HAP-1 (cell line): ENCODE measurements at regions not wholly inside any gene's neighbourhood (a gene's known extent, or its start where the extent isn't known, plus 50 kb on each side); places are given as distances from the start of the nearest gene placed in this dataset.

Experiments
- DNase-seq, 2 experiments: peaks; one replicate each; pipeline ENCODE4 v3.0.0-alpha.2; 2016 to 2020; ENCODE audit warnings: low spot score in 2 of 2
- H3K27me3 ChIP-seq: fragments of 250-450 bp; sonication (Bioruptor Pico); 2 replicates; pipeline ENCODE4 v1.5.1; 2020; ENCODE audit warnings: low read depth, mild to moderate bottlenecking, moderate library complexity
- H3K36me3 ChIP-seq: fragments of 250-450 bp; sonication (Bioruptor Pico); replicated peaks from 2 replicates; pipeline ENCODE4 v1.5.1; 2020; ENCODE audit warnings: mild to moderate bottlenecking
- H3K4me1 ChIP-seq: fragments of 250-450 bp; sonication (Bioruptor Pico); 2 replicates; pipeline ENCODE4 v1.5.1; 2020; ENCODE audit warnings: mild to moderate bottlenecking
- H3K4me3 ChIP-seq: fragments of 250-450 bp; sonication (Bioruptor Pico); 2 replicates; pipeline ENCODE4 v1.5.1; 2020; ENCODE audit warnings: mild to moderate bottlenecking, moderate library complexity
- H3K9me3 ChIP-seq: fragments of 250-450 bp; sonication (Bioruptor Pico); 2 replicates; pipeline ENCODE4 v1.5.1; 2020; ENCODE audit warnings: mild to moderate bottlenecking, moderate library complexity
- in situ Hi-C: fragments of 300-500 bp; cut with MboI; formaldehyde crosslinking; loops from 3 replicates; pipeline ENCODE4 v1.14.3; 2020; ENCODE audit warnings: low sequenced_read_pairs, inconsistent platforms, mixed read lengths

DNA sequence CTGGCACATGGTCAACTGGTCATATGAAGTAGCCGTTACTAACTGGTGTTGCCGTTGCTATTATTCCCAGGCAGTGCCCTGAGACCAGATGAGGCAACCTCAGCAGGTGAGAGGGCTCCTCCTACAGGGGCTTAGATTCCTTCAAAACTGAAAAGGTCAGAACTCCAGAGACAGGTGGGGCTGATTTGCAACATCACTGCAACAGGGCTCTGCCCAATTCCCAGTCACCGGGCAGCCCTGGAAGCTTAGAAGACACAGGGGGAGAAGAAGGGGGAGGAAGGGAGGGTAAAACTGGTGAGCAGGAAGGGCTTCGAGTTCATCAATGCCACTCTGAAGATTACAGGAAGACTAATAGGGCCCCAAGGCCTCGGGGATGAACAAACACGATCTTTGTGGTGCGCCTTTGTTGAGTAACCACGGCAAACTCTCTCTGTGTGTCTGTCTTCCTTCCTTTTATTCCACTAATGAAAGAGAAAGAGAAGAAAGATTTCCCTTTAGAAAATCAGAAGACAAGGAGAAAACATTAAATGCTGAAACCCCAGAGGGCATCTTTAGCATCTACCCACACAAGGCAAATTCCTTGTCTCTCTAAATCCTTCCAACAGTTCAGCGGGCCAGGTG lies 749.1 kb upstream of the TBX3 start:
- in situ Hi-C loops, result no loop called here
- H3K9me3 ChIP-seq, result no peaks in the 10 kb centered on the region
- DNase-seq, result no peak
- H3K27me3 ChIP-seq, result no peaks in the 10 kb centered on the region
- no peak overlapping the region for H3K4me3 ChIP-seq
- H3K4me1 ChIP-seq, result peaks cover 7% of the 10 kb centered on the region; the same call in 1 of the 2 replicates
- H3K36me3 ChIP-seq, result no peaks in the 10 kb centered on the region

DNA sequence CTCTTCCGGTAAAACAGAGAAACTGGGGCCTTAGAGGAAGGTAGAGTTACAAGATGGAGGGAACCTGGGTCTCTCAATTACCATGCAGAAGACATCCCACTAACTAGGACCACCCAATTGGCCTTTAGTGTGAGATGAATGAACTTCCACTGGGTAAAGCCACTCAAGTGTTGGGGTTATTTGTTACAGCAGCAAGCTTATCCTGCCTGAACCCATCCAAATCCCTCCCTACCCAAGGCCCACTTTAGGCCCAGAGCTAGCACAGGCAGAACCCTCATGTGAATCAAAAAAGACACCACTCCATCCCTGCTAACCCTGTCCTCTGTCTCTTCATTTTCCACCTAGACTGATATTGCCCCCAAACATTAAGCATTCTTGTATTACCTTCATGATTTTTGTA lies 746.7 kb upstream of the TBX3 start:
- Histone ChIP-seq H3K4me1 (no peaks in the 10 kb centered on the region), H3K4me3 (no peak overlapping the region), H3K9me3 (no peaks in the 10 kb centered on the region), H3K36me3 (no peaks in the 10 kb centered on the region), H3K27me3 (no peaks in the 10 kb centered on the region)
- in situ Hi-C loops, result no loop called here
- no peak for DNase-seq

DNA sequence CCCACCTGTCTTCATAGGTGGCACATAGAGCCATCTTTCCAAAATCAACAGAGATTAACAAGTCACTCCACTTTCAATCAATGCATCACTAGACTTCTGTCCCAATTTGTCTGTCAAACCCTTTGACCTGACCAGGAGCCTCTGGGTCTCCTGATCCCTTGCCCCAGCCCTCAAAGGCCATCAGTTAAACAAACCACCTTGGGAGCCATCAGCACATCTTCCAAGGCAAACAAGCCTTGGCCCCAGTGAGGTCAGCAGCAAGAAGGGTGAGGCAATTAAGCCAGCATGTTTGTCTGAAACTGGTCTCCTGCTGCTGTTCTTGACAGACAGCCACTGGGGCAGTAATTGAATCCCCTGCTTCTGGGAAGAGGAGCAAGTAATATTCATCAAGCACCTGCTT lies 742.8 kb upstream of the TBX3 start:
- no peaks in the 10 kb centered on the region for H3K4me1 ChIP-seq
- H3K36me3 ChIP-seq, result no peaks in the 10 kb centered on the region
- no peak for DNase-seq
- no peak overlapping the region for H3K4me3 ChIP-seq
- H3K27me3 ChIP-seq, result no peaks in the 10 kb centered on the region
- H3K9me3 ChIP-seq, result no peaks in the 10 kb centered on the region
- in situ Hi-C loops, result no loop called here

DNA sequence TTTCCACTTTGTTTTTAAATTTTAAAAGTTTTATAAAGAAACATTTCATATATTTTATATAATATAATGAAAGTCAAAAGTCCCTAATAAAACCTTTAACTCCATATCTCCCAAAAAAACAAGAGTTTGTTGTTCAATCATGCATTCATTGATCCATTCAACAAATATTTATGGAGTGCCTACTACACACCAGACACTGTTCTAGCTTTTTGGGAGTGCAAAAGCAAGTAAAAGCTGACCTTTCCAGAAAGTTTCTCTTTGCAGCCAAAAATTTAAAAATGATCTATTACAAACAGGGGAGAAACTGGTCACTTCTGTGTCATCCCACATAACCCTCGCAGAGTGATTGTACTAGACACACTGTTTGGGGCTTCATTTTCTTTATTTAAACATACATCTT lies 740.0 kb upstream of the TBX3 start:
- Histone ChIP-seq H3K27me3 (no peaks in the 10 kb centered on the region), H3K4me1 (no peaks in the 10 kb centered on the region), H3K4me3 (no peak overlapping the region), H3K9me3 (no peaks in the 10 kb centered on the region), H3K36me3 (no peaks in the 10 kb centered on the region)
- DNase-seq, result no peak
- in situ Hi-C loops, result no loop called here

DNA sequence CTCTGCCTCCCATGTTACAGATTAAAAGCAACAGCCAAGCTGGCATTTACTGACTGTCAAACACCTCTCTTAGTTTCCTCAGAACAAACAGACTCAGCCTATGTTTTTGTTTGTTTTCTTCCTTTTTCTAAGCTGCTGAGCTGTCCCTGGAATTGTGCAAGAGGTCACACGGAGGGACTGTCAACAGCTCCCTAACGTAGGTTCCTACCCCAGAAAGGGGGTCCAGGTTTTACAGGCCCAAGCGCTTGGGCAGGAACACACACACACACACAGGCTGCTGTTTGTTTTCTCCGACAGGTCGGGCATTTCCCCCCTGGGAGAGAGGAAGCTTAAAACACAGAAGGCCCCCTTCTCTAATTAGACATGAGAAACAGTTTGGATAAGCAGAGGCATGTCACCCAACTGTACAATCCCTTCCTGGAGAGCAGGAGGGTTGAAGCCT lies 739.6 kb upstream of the TBX3 start:
- H3K4me1 ChIP-seq, result no peaks in the 10 kb centered on the region
- H3K36me3 ChIP-seq, result no peaks in the 10 kb centered on the region
- H3K4me3 ChIP-seq, result no peak overlapping the region
- no peak for DNase-seq
- H3K9me3 ChIP-seq, result no peaks in the 10 kb centered on the region
- 0 out of 2 replicates have a peak, but pooled peaks cover 3% of the 10 kb centered on the region for H3K27me3 ChIP-seq
- in situ Hi-C loops, result no loop called here

DNA sequence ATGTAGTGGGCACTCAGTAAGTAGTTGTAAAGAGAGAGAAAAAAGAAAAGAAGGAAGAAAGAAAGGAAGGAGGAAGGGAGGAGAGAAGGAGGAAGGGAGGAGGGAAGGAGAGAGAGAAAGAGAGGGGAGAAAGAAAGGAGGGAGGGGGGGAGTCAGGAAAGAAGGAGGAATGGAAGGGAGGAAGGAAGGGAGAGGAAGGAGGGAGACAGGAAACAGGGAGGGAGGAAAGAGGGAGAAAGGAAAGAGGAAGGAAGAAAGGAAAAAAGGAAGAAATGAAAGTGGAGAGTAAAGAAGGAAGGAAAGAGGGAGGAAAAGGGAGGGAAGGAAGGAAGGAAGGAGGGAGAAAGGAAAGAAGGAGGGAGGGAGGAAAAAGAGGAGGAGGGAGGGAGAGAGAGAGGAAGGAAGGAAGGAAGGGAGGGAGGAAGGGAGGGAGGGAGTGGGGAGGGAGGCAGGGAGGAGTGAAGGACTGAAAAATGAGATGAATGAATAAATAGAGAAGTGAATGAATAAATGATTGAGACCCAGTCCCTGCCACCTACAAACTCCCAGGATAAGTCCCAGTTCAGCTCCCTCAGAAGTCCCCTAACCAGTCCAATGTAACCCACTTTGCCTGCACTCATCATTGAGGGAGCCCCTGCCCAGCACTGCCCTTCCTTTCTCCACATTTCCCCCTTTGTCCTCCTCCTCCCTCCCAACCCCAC lies 739.0 kb upstream of the TBX3 start:
- H3K4me1 ChIP-seq, result no peaks in the 10 kb centered on the region
- no peak for DNase-seq
- no peaks in the 10 kb centered on the region for H3K36me3 ChIP-seq
- H3K9me3 ChIP-seq, result no peaks in the 10 kb centered on the region
- in situ Hi-C loops, result no loop called here
- no peak overlapping the region for H3K4me3 ChIP-seq
- 0 out of 2 replicates have a peak, but pooled peaks cover 5% of the 10 kb centered on the region for H3K27me3 ChIP-seq

DNA sequence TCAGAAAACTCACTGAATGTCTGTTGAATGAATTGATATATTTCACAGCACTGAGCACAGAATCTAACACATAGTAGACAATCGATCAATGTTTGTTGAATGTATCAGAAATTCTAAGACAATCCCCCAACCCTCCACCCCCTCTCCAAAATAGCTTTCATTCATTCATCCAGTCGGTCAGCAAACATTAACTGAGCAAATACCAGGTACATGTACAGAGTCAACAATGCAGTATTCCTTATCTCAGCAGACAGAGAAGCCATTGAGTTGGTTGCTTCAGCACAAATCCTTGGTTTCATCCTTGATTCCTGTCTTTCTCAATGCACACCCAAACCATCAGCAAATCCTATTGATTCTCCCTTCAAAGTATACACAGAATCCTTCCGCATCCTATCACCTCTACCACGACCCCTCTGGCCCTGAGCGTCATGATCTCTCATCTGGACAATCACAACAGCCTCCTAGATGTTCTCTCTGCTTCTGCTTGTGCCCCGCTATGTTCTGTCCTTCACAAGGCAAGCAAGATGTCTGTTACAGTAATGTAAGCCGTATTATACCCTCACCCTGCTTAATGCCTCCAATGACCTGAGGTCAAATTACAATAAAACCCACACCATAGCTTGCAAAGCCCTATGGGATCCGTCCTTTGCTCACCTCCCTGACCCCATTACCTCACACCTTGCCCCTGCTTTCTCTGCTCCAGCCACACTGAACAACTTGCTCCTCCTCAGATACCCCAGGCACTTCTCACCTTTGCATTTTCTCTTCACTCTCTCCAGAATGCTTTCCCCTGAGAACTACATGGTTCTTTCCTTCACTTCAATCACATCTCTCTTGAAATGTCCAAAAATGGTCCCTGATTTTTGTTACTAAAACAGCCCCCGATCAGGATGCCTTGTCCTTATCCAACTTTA lies 738.1 kb upstream of the TBX3 start:
- Histone ChIP-seq H3K9me3 (no peaks in the 10 kb centered on the region), H3K4me1 (no peaks in the 10 kb centered on the region), H3K4me3 (no peak overlapping the region), H3K36me3 (no peaks in the 10 kb centered on the region), H3K27me3 (0 out of 2 replicates have a peak, but pooled peaks cover 5% of the 10 kb centered on the region)
- no peak for DNase-seq
- in situ Hi-C loops, result no loop called here

DNA sequence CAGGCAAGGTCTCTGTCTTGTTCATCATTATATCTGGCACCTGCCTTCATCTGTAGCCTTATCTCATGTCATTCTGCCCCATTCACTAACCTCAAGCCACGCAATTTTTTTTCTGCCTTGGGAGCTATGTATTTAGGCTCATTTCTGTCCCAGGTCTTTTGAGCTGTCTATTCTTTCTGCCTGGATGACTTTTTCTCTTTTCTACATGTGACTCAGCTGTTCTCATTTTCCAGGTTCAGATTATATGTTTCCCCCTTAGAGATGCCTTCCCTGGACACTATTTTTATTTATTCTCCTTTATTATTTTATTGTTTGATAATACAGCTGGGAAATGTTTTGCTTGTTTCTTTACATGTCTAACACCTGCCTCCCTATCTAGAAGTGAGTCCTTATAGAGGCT lies 737.4 kb upstream of the TBX3 start:
- no peaks in the 10 kb centered on the region for H3K4me1 ChIP-seq
- H3K4me3 ChIP-seq, result no peak overlapping the region
- in situ Hi-C loops, result no loop called here
- 0 out of 2 replicates have a peak, but pooled peaks cover 5% of the 10 kb centered on the region for H3K27me3 ChIP-seq
- DNase-seq, result no peak
- no peaks in the 10 kb centered on the region for H3K36me3 ChIP-seq
- no peaks in the 10 kb centered on the region for H3K9me3 ChIP-seq

DNA sequence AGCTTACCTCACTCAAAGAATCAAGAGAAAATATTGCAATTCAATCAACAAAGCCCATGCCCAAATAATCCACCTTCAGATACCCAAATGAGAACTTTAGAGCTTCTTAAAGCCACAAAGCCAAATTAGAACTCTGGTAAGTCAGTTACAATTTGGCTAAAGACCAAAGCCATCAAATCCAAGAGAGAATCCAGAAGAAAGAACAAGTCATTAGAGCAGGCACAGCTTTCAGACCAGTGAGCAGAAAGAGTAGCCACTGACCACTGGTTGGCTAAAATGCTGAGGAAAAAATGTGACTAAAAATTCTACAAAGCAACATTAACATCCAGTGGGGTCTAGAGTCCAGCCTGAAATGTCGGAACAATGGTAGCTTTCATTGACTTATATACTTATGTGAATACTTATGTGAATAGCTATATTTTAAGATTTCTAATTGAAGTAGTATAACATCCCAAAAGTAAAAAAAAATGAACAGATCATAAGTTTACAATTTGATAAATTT lies 735.2 kb upstream of the TBX3 start:
- Histone ChIP-seq H3K9me3 (no peaks in the 10 kb centered on the region), H3K36me3 (no peaks in the 10 kb centered on the region), H3K27me3 (0 out of 2 replicates have a peak, but pooled peaks cover 5% of the 10 kb centered on the region), H3K4me1 (no peaks in the 10 kb centered on the region), H3K4me3 (no peak overlapping the region)
- DNase-seq, result no peak
- in situ Hi-C loops, result no loop called here

DNA sequence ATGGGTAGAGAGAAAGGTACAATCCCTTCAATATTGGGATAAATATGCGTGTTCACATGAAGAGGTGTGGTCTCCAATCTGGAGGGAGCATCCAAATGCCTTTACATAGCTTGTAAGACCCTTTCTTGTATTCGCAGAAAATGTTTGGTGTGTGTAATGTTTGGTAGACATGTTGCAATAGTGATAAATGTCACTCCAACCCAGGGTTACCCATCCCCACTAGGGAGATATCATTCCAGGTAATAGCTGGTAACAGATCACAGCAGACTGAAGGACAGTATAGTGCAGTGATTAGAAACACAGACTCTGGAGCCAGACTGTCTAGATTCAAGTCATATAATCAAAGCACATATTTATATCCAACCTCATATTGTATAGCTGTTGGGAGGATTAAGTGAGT lies 733.6 kb upstream of the TBX3 start:
- Histone ChIP-seq H3K27me3 (0 out of 2 replicates have a peak, but pooled peaks cover 5% of the 10 kb centered on the region), H3K4me1 (no peaks in the 10 kb centered on the region), H3K4me3 (no peak overlapping the region), H3K36me3 (no peaks in the 10 kb centered on the region), H3K9me3 (no peaks in the 10 kb centered on the region)
- DNase-seq, result no peak
- in situ Hi-C loops, result no loop called here

DNA sequence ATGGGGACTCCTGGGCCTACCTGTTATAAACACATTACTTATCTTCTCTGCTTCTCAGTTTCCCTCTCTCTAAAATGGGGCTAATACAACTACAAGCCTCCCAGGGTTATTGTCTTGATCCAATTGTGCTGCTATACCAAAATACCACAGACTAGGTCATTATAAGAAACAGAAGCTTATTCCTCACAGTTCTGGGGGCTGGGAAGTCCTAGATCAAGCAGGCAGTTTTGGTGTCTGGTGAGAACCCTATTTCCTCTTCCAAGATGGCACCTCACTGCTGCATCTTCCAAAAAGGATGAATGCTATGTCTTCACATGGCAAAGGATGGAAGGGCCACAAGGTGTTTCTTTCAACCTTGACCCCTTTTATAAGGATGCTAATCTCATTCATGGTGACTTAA lies 732.9 kb upstream of the TBX3 start:
- Histone ChIP-seq H3K36me3 (no peaks in the 10 kb centered on the region), H3K9me3 (no peaks in the 10 kb centered on the region), H3K27me3 (0 out of 2 replicates have a peak, but pooled peaks cover 5% of the 10 kb centered on the region), H3K4me3 (no peak overlapping the region), H3K4me1 (no peaks in the 10 kb centered on the region)
- in situ Hi-C loops, result no loop called here
- no peak for DNase-seq

DNA sequence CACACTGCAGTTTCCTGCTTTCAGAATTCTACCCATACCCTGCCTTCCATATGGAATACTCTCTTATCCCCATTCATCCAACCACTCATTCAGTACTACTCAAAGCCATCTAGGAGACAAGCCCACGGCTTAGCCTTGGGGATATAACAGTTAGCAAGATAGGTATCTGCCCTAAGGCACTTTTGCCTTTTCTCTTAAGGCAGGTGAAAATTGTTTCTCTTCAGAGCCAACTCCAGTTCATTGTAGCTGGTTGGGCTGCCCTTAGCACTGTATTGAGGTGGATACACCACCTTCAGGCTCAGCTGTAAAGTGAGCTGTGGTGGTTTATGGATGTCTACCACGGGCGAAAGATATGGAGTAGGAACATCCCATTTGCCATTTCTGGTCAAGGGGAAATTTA lies 729.7 kb upstream of the TBX3 start:
- in situ Hi-C loops, result no loop called here
- DNase-seq, result no peak
- Histone ChIP-seq H3K9me3 (no peaks in the 10 kb centered on the region), H3K36me3 (no peaks in the 10 kb centered on the region), H3K4me1 (no peaks in the 10 kb centered on the region), H3K27me3 (0 out of 2 replicates have a peak, but pooled peaks cover 2% of the 10 kb centered on the region), H3K4me3 (no peak overlapping the region)

DNA sequence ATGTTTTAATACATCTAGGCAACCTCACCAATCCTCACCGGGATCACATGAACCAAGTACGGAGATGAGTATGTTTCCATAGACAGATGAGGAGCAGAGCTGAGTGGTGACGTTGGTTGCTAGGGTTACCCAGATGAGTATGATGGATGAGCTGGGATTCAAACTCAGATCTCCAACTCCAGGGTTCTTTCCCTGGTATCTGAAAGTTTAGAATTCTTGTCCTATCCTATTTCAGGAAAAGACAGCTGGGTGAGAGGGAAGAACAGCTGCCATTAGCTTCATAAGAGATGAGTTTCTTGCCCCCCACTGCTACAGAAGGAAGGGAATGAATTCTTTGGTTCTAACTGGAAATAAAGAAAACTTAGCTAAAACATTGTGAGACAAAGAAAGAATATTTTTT lies 728.9 kb upstream of the TBX3 start:
- DNase-seq, result no peak
- in situ Hi-C loops, result no loop called here
- Histone ChIP-seq H3K9me3 (no peaks in the 10 kb centered on the region), H3K4me1 (no peaks in the 10 kb centered on the region), H3K27me3 (no peaks in the 10 kb centered on the region), H3K36me3 (no peaks in the 10 kb centered on the region), H3K4me3 (no peak overlapping the region)

DNA sequence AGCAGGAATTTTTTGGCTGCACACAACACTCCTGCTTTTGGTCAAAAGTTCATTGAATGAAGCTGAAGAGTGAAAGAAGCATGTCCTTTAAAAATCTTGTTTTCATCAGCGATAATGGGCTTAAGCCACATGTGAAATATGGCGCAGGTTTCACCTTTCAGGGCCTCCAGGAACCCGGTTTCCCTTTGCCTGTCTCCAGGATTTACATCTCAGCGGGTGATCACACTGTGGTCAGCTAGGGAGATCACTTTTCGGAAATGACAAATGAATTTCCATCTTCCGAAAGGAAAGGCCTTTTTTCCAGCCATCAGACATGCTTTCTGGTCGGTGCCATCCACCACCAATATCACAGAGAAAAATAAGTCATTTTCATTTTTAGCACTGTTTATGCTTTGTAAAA lies 727.1 kb upstream of the TBX3 start:
- Histone ChIP-seq H3K4me1 (no peaks in the 10 kb centered on the region), H3K9me3 (no peaks in the 10 kb centered on the region), H3K4me3 (no peak overlapping the region), H3K36me3 (no peaks in the 10 kb centered on the region), H3K27me3 (no peaks in the 10 kb centered on the region)
- no peak for DNase-seq
- in situ Hi-C loops, result no loop called here
